Skin of body (tissue), 1 donor: ENCODE measurements at regions not wholly inside any gene's neighbourhood (a gene's known extent, or its start where the extent isn't known, plus 50 kb on each side); places are given as distances from the start of the nearest gene placed in this dataset.
"Not testable (repeated sequence)": the region's sequence is repeated elsewhere in the genome, so short reads cannot be mapped to it uniquely, and the experiment has no call there.

ENCODE experiments used
- DNase-seq: peaks from one replicate; lab custom pipeline; 2025; lab: John Stamatoyannopoulos, UW

DNA sequence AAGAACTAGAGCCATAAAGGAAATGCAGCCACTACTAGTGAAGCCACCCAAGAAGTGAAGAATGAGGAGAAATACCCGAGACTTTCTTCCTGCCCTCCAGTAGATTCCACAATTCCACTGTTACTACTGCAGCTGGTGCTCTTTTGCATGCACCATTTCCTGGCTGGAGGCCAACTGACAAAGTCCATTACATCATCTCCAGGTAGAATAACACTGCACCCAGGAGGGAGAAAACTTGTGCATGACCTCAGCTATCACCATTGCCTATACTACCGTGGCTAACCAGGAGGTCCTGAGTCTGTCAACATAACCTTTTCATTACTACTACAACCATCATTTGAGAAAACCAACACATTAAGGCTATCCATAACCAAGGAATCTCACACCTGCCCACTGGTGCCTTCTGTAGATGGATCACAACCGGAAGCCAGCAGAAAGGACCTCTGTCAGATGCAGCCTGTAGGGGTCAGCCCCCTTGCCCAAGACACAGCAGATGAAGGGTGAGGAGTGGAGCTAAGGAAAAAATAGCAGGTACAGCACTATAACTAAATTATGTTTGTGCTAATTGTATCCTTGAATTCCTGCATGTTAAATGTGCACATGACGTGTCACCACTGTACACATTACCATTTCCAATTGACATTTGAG, 200.8 kb upstream of the C2CD4B start:
- DNase-seq, result no peak

DNA sequence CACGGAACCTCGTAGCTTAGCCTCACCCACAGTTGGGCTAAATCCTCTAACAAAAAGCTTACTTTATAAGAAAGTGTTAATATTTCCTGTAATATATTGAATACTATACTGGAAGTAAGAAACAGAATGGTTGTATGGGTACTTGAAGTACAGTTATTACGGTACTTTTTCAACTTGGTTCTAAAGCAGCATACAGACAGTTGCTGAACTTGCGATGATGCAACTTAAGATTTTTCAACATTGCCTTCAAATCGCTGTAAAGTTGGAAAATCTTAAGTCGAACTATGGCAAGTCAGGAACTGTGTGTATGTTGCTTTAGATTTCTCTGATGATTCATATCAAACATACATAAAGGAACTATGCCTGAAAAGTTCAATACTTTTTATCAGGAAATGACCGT, 204.4 kb upstream of the C2CD4B start:
- no peak for DNase-seq

GRCh38 chr15:62371683-62372082, 206.6 kb upstream of the C2CD4B start:
- DNase-seq, result not testable (repeated sequence)

DNA sequence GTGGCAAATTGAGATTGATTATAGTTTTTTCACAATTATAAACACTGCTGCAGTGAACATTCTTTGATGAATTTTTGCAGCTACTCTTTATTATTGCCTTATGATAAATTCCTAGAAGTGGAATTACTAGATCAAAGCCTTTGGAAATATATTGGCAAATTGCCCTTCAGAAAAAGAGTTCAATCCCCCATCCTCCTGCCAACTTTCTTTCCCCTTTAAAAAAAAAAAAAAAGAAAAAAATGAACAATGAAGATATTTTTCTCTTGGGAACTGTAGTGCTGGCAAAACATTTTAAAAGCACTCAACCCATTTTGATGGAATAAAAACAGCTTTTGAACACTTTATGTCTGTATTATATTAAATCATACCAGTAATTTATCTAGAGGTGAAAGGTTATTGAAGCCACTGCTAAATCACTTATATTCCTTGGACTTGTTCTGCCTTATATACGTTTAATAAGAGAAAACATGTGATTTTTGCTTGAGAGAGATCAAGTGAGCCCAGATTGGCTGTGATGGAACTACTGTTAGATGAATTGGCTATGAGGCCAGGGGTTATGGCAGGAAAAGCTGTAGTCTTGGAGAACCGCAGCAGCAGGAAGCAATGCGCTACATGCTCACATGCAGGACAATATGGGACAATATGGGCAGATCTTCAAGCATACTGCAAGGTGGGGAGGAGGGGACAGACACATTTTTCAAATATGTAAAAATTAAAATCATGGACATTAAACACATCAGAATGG, 212.8 kb upstream of the C2CD4B start:
- DNase-seq, result peak; percentile 16

DNA sequence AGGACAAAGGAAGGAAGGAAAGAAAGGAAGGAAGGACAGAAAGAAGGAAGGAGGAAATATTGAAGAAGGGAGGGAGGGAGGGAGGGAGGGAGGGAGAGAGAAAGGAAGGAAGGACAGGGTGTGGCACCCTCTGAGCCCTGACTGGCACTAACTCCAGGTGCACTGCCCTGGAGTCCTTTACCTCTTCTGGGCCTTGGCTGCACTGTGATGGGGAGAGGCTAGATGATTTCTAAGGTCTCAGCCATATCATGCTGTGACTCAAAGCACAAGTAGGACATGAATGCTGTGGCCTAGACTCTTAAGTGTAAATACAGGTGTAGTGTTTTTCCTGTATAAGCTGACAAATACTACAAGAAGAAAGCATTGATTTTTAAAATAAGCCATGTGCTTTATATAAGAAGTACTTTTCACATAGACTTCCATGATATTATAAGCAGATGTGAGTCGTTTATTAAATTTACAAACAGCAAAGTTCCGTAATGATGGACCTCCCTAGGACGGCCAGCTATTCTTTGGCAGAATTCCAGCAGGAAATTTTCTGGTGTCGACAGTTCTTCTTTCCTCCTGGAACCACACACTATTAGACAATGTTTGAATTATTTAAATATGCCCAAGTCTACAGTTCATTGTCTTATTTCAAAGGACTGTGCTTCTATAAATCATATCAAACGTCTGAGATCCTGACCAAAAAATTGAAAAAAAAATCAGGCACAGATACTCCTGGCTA, 213.8 kb upstream of the C2CD4B start:
- peak; percentile 51 for DNase-seq

DNA sequence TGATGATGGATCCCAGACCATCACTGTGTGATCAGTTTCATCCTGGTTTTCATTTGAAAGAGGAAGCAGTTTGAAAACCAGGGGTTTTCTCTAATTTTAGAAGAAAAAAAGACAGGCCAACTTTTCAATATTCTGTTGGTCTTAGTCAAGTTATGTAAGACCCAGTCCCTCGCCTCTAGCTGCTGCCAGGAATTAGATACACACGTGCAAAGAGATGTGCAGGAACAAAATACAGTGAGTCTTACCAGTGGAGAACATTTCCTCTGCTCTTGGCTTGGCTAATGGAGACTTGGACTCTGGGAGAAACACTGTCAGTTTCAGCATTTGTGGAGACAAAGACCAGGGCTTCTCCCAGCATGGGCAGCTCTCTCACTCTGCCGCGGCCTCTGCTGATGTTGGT, 214.9 kb upstream of the C2CD4B start:
- no peak for DNase-seq

DNA sequence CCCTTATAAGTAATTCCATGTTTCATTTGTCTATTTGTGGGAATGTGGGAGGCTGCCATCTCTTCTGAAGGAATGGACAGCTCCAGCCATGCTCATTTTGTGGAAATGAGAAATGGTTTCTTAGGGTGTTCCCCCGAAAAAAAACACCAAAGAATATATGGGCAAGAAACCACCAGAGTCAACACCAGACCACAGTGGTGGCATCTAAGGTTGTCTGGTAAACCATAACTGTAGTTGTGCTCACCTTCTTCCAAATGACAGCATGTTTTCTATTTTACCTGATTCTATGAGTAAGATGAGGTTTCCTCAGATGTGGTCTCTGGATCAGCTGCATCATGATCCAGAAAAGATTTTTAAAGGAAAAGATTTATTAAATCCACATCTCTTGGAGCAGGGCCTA, 217.0 kb upstream of the C2CD4B start:
- DNase-seq, result no peak

DNA sequence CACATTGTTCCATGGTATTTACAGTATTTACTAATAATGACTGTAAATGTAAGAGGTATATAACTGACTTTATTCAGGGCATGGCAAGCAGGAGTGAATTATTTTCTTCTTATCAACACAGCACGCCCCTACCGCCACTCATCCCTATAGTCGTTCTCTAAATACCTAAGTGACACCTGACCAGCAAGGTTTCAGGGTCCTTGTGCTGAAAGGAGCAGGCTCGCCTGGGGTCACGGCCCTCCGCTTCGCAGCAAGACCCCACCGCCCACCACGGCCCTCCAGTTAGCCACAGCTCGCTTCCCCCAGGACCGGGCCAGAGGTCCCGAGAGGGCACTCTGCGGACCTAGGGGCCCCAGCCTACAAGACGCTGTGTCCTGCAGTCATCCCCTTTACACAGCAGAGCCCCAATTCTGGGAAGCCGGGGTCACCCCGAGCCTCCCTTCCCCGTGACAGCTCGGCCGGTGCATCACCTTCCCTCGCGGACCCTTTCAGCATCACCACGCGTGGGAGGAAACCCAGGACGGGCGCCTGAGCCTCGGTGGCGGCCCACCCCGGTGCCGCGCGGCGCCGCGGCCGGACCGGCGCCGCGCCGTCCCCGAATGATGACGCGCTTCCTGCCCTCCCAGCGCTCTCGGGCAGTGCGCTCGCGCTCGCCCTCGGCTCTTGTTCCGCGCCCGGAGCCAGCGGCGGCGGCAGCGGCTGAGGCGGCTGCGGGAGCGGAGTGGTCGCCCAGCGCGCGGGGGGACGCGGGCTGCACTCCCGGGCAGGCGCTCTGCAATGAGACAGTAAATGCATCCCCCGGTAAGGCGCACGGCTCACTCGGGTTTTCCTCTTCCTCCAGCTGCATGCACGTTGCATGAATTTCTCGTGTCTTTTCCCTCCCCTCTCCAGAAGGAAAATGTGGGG, 225.1 kb upstream of the C2CD4B start, which contains the start of gene TLN2:
Gene TLN2, plus strand, starts transcription at position 666 of the 906 bp plus-strand sequence.
- peak; percentile 71 for DNase-seq

GRCh38 chr15:62390791-62391640, 225.9 kb upstream of the C2CD4B start:
- peak; percentile 43 for DNase-seq

GRCh38 chr15:62391641-62392262, 226.7 kb upstream of the C2CD4B start:
- DNase-seq, result no peak

DNA sequence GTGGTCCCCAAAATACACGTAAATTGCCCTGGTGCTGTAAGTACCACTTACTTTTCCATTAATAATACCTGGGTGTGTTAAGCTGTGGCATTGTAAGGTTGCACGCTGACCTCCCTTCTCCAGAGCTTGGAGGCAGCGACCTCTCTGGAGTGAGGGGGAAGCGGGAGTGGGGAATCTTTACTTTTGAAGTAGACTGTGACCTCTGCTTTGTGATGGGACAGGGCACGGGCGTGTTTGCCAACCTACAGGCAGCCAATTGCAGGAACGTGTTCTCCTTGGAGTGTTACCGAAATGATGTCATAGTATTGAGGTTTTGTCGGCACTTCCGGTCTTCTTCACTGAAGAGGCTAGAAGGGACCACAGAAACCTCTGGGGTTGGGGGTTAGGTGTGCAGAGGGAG, 227.3 kb upstream of the C2CD4B start:
- DNase-seq, result no peak

- no peak for DNase-seq
Observed at GRCh38 chr15:62393196-62393595, 228.1 kb upstream of the C2CD4B start.

DNA sequence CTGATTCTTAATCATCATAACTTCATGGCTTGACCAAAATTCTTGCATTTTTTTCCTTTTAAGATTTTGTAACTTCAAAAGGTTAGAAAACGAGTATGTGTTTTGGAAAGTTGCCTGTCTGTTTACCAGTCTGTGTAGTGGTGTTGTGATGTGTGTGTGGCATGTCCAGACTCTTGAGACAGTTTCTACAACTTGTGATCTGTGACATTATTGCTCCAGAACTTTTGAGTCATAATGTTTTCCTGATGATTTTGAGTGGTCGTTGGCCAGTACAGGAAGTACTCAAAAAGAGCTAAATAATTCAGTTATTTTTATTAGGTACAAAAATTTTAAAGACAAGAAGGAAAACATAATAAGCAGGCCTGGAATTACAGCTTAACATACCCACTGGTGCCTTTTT, 229.0 kb upstream of the C2CD4B start:
- DNase-seq, result no peak

DNA sequence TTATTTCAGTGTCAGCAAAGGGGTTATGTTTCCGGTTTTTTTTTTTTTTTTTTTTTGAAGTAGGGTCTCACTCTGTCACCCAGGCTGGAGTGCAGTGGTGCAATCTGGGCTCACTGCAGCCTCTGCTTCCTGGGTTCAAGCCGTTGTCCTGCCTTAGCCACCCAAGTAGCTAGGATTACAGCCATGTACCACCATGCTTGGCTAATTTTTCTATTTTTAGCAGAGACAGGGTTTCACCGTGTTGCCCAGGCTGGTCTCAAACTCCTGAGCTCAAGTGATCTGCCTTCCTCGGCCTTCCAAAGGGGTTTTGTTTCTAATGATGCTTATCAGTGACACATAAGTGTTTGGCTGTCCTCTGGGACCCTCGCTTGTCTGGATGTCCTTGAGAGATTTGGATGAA, 235.7 kb upstream of the C2CD4B start:
- no peak for DNase-seq

DNA sequence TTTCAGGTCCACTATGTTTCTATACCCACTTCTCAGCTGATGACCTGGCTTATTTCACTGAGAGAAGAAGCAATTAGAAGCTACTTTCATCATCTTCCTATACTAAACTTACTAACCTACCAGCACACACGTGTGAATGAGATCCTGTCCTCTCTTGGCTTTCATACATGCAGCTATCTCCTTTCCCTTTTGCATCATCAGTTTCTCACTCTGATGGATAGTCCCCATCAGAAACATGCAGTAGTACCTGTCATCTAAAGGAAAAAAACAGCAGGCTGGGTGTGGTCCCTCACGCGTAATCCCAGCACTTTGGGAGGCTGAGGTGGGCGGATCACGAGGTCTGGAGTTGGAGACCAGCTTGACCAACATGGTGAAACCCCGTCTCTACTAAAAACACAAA, 237.6 kb upstream of the C2CD4B start:
- DNase-seq, result no peak

DNA sequence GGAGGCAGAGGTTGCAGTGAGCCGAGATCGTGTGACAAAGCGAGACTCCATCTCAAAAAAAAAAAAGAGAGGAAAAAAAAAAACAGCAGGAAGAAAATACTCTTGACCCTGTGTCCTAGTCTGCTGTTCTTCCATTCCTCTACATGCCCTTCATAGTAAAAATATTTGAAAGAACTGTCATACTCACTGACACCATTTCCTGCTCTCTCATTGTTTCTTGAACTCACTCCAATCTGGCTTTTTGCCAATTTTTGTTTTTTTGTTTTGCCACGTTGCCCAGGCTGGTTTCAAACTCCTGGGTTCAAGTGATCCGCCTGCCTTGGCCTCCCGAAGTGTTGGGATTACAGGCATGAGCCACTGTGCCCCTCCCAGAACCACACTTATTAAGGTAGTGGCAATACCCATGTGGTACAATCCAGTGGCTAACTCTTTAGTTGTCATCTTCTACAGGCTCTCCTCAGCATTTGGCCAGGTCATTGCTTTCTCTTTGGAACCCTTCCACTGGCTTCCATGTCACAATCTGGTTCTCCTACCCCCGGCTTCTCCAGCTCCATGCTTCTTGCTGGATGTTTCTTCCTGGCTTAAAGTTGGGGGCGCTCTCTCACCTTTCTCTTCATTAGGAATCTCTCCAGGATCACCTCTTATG, 238.2 kb upstream of the C2CD4B start:
- no peak for DNase-seq

DNA sequence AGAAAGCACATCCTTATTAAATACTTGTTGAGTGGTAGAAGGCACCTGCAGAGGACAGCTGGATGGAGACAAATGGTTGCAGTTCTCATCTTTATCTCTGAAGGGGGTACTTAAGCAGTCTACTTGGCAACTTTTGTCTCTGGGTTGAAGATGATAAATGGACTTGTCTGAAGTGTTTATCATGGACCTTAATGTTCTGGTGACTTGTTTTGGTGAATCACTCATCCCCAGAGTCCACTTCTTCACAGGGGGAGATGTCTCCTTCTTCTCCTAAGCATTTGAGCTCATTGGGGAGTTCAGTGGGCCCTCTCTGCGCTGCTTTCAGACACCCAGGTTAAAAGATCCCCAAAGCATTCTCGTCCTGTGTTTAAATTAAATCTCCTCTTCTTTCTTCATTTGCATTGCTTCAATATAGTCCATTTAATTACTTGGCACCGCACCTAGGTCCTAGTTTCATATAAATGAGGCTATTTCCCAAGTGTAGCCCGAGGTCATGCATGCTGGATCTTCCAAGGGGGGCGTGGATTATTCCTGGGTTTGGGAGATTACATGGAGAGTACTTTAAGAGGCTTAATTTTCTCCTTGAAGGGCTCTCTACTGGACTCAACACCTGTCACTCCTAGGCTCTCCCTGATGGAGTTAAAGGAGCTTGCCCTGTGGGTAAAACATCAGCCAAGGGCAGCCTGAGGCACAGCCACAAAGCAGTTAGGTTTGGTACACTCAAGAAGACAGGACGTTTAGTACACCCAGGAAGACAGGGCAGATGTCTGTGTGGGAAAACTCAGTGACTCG, 239.3 kb upstream of the C2CD4B start:
- DNase-seq, result no peak

DNA sequence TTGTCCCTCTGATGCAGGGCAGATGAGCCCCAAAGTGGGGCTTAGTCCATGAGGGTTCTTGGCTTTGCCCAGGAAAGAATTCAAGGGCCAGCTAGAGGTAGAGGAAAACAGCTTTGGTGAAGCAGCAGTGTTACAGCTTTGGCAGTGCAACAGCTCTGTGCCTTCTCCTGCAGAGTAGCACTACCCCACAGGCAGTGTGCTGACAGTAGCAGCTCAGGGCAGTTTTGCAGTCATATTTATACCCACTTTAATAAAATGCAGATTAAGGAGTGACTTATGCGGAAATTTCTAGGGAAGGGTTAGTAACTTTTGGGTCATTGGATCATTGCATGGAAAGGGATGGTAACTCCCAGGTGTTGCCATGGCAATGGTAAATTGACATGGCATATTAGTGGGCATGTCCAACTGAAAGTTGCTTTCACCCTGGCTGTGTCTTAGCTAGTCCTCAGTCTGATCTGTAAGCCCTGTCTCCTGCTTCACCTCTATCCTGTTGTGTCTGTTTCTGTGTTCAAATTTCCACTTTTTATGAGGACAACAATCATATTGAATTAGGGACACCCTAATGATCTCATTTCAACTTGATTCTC, 241.3 kb upstream of the C2CD4B start:
- DNase-seq, result no peak
